ENCODE measurements at regions not wholly inside any gene's neighbourhood (a gene's known extent, or its start where the extent isn't known, plus 50 kb on each side); places are given as distances from the start of the nearest gene placed in this dataset.
"Not testable (repeated sequence)": the region's sequence is repeated elsewhere in the genome, so short reads cannot be mapped to it uniquely, and the experiment has no call there.

DNA sequence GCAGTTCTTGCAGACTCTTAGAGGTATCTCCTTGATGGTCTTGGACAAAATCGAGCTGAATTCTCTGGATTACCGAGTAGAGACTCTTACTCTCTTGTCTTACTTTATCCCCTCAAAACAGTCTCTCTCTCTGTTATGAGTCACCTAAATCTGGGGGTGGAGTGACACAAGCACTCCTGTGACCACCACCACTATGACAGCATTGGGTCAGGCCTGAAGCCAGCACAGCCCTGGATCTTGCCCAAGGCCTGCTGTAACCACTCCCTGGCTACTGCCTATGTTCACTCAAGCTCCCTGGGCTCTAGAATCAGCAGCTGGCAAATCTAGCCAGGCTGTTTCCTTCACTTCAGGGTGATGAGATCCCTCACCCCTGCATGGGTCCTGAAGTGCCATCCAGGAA is 662.5 kb downstream of the LUZP2 start:
- ATAC-seq (no peak), DNase-seq (ENCODE audit: low spot score) (no peak)

DNA sequence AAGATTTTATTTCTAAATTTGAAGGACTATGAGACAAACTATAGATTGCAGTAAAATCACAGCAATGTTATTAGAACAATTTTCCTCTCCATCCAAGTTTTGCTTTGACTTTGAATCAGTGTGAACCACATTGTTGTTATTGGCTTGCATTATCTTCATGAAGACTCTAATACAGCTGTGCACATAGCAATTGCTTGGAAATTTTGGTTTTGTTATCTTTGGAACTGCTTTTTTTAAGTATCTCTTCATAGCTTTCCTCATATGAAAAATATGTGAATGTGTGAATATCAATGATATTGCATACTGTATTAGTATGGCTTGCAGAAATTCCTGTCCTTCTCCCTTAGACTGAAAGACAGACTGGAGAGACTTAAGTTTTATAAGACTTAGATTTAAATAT is 666.6 kb downstream of the LUZP2 start:
- DNase-seq (ENCODE audit: low spot score) = no peak
- no peak for ATAC-seq

DNA sequence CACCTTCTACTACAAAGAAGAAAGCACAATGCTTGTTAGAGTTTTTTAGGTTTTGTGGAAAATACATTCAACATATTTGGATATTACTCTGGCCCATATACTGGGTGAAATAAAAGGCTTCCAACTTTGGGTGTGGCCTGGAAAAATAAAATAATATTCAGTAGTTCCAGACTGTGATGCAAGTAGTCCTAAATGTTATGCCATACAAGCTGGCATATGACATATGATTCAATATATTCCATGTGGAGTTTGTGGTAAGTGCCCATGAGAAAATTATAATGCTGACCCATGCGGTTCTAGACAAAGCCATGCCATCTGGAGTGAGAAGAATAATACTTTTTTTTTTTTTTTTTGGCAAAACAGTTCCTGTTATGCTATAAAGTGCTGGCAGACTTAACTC is 683.3 kb downstream of the LUZP2 start:
- no peak for DNase-seq (ENCODE audit: low spot score)
- no peak for ATAC-seq

DNA sequence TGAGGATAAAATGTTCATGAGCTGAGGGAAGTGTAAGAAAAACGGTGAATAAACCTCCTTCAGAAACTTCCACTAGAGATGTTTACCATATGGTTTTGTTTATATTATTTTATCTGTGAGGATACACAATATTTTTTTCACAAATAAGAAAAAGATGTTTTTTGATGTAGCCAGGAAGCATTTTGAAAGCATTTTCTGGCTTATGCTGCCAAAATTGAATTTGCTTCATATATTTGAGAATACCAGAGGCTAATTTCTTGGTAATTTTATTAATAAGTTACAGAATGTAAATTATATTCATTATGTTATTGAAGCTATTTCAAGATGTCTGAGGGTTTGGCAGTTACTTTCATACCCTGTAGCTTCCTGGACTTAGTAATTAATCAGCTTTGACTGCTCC is 686.6 kb downstream of the LUZP2 start:
- DNase-seq (ENCODE audit: low spot score) = no peak
- no peak for ATAC-seq

- DNase-seq (ENCODE audit: low spot score) (no peak), ATAC-seq (no peak)
Measured at GRCh38 chr11:25197515-25197914, 700.7 kb downstream of the LUZP2 start.

- ATAC-seq = no peak
Measured at GRCh38 chr11:25198704-25199103, 701.9 kb downstream of the LUZP2 start.

DNA sequence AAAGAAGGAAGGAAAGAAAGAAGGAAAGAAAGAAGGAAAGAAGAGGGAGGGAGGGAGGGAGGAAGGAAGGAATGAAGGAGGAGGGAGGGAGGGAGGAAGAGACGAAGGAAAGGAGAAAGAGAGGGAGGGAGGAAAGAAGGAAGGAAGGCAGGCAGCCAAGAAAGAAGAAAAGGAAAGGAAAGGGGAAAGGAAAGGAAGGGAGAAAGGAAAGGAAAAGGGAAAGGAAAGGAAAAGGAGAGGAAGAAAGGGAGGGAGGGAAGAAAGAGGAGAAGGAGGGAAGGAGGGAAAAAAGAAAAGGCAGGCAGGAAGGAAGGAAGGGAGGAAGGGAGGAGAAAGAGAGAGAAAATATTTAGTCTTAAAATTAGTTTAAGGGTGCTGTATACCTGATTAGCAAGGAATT is 704.1 kb downstream of the LUZP2 start:
- DNase-seq (ENCODE audit: low spot score) (no peak), ATAC-seq (no peak)

More at GRCh38 chr11:25198704-25199103, 701.9 kb downstream of the LUZP2 start:
- no peak for DNase-seq (ENCODE audit: low spot score)

GRCh38 chr11:25206762-25207161 is 709.9 kb downstream of the LUZP2 start:
- ATAC-seq (no peak), DNase-seq (ENCODE audit: low spot score) (no peak)

GRCh38 chr11:25211635-25212254 is 714.9 kb downstream of the LUZP2 start:
- ATAC-seq = no peak

GRCh38 chr11:25214535-25215176 is 717.8 kb downstream of the LUZP2 start:
- no peak for ATAC-seq

More at GRCh38 chr11:25211635-25212254, 714.9 kb downstream of the LUZP2 start:
- no peak for DNase-seq (ENCODE audit: low spot score)

GRCh38 chr11:25218036-25218435 is 721.2 kb downstream of the LUZP2 start:
- ATAC-seq (no peak), DNase-seq (ENCODE audit: low spot score) (no peak)

More at GRCh38 chr11:25214535-25215176, 717.8 kb downstream of the LUZP2 start:
- DNase-seq (ENCODE audit: low spot score) = no peak

DNA sequence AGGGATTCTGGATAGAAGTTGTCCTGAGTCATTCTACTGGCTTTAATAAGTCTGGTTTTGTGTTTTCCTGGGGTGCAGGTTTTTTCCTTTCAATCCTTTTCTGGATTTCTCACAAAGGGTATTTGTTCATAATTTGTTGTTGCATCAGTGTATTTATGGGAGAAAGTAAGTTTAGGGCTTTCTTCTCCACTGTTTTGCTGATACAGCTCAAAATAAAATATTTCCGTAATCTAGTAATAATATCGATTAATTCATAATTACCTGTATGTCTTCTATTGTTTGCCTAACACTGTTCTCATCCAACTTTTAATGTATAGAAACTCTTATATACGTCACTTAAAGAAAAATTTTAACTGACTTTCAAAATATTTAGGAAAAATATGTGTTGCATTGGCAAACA is 728.2 kb downstream of the LUZP2 start:
- DNase-seq (ENCODE audit: low spot score) (no peak), ATAC-seq (no peak)

GRCh38 chr11:25242928-25243327 is 746.1 kb downstream of the LUZP2 start:
- no peak for DNase-seq (ENCODE audit: low spot score)
- ATAC-seq = no peak

- no peak for DNase-seq (ENCODE audit: low spot score)
- no peak for ATAC-seq
Measured at GRCh38 chr11:25244126-25244525, 747.3 kb downstream of the LUZP2 start.

DNA sequence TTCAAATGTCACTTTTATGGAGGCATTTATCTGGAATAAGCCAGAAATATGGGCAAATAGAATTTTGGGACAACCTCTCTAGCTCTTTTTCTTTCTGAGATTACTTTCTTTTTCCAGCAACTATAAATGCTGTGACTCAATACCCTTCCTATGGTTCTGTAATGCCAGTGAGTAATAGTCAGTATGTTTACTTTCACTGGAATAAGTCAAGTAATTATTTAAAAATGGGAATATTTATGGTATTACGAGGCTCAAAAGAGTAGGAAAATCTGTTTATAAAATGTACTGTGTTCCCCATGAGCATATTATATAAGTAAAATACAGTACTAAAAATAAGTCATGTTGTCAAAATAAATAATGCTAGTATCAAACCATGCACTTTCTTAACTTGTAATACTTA is 750.5 kb downstream of the LUZP2 start:
- DNase-seq (ENCODE audit: low spot score) (no peak), ATAC-seq (no peak)

DNA sequence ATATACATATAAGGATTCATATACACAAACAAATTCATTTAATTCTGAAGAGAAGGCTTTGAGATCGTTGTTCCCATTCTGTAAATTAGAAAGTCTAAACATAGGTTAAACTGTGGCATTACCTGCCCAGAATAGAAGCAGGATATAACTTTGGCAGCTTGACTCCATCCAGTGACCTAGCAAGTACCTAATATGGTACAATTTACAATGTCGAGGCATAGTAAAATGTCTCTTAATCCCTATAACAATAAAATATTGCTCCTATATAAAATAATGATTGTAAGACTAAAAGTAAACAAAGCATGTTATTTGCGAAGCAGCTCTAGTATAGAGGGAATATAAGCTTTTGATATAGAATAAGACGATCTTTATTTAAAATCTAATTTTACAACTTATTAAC is 756.0 kb downstream of the LUZP2 start:
- DNase-seq (ENCODE audit: low spot score) (no peak), ATAC-seq (no peak)

DNA sequence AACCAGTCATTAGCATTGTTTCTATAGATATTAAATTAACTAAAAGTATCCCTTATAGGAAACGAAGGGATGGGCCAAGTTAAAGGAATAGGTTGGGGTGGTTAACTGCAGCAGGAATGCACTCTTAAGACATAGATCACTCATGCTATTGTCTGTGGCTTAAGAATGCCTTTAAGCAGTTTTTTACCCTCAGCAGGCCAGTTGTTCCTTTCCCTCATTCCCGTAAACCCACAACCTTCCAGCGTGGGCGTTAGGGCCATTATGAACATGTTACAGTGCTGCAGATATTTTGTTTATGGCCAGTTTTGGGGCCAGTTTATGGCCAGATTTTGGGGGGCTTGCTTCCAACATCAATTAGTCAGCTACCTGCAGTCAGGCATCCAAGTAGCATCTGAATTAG is 767.0 kb downstream of the LUZP2 start:
- not testable (repeated sequence) for ATAC-seq; DNase-seq (ENCODE audit: low spot score)

DNA sequence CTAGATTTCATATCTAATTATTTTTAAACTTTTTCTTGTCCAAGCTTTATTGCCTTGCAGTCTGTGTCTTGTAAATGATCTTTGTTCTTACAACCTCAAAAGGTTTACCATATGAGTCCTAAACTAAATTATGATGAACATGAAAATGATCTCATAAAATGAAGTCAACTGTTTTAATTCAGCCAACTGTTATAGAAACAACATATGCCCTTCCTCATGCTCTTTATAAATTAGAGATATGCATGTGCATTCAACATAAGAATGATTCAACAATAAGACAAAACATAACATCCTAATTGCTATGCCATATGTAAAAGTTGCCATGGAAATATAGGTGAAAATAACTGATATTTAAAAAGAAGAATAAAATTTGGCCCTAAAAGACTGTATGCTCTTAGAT is 774.4 kb downstream of the LUZP2 start:
- ATAC-seq = no peak

GRCh38 chr11:25272214-25272613 is 775.4 kb downstream of the LUZP2 start:
- DNase-seq (ENCODE audit: low spot score) = no peak

More for the DNA sequence above, 774.4 kb downstream of the LUZP2 start:
- no peak for DNase-seq (ENCODE audit: low spot score)

DNA sequence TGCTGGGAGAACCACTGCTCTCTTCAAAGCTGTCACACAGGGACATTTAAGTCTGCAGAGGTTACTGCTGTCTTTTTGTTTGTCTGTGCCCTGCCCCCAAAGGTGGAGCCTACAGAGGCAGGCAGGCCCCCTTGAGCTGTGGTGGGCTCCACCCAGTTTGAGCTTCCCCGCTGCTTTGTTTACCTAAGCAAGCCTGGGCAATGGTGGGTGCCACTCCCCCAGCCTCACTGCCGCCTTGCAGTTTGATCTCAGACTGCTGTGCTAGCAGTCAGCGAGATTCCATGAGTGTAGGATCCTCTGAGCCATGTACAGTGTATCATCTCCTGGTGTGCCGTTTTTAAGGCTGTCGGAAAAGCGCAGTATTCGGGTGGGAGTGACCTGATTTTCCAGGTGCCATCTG is 784.0 kb downstream of the LUZP2 start:
- not testable (repeated sequence) for ATAC-seq; DNase-seq (ENCODE audit: low spot score)

More at GRCh38 chr11:25272214-25272613, 775.4 kb downstream of the LUZP2 start:
- ATAC-seq = no peak

GRCh38 chr11:25293166-25293565 is 796.3 kb downstream of the LUZP2 start:
- ATAC-seq = no peak
- no peak for DNase-seq (ENCODE audit: low spot score)

DNA sequence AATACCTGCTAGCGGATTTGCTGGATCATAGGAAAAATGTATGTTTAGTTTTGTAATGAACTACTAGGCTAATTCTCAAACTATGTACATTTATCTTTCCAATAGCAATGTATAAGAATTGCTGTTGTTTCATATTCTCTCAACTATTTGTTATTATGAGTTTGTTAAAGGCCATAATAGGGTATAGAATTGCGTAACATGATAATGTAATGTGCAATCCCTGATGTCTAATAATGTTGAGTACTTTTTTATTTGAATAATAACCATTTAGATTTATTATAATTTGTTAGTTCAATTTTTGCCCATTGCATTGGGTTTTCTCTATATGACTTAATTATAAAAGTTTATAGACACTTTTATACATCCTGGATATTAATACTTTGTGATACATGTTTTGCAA is 801.6 kb downstream of the LUZP2 start:
- ATAC-seq (no peak), DNase-seq (ENCODE audit: low spot score) (no peak)

DNA sequence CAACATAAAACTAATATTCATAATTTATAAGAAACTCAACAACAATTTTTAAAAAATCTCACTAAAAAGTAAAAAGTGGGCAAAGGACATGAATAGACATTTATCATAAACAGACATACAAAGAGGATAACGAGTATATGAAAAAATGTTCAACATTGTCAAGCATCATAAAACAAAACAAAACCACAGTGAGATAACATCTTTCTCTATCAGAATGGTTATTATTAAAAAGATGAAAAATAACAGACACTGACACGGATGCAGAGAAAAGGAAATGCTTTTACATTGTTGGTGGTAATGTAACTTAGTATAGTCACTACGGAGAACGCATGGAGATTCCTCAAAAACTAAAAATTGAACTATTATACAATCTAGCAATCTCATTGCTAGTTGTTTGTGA is 813.0 kb downstream of the LUZP2 start:
- no peak for DNase-seq (ENCODE audit: low spot score)
- ATAC-seq = no peak

Measured in left lobe of liver (tissue), 2 donors.